AG04450 (cell line): ENCODE measurements at regions not wholly inside any gene's neighbourhood (a gene's known extent, or its start where the extent isn't known, plus 50 kb on each side); places are given as distances from the start of the nearest gene placed in this dataset.

Experiments
- CTCF ChIA-PET: fragments of 300-600, 350-600 bp; formaldehyde crosslinking; extraction: SDS; loops from one replicate; lab custom pipeline; 2022; ENCODE audit warnings: antibody characterized with exemption, inconsistent platforms; lab: Charles Lee
- POLR2A ChIA-PET: fragments of 350-600 bp; formaldehyde crosslinking; extraction: SDS; loops from one replicate; lab custom pipeline; 2021; ENCODE audit warnings: antibody characterized with exemption, inconsistent platforms; lab: Yijun Ruan, JAX
- DNase-seq: peaks from one replicate; pipeline ENCODE4 v3.0.0-alpha.2; 2011; ENCODE audit warnings: low read depth, low spot score
- H3K27ac ChIP-seq: one replicate; pipeline ENCODE4 v1.5.1; 2012; ENCODE audit warnings: low read depth, low read length, control low read depth
- H3K27me3 ChIP-seq: one replicate; pipeline ENCODE4 v1.6.0; 2012; ENCODE audit warnings: low read length; ENCODE audit not compliant: control insufficient read depth, insufficient read depth
- H3K4me3 ChIP-seq: 2 replicates; pipeline ENCODE4 v1.5.1; 2011; ENCODE audit warnings: mild to moderate bottlenecking, low read depth, low read length, control low read depth
- H3K9me3 ChIP-seq: 2 replicates; pipeline ENCODE4 v1.5.1; 2012; ENCODE audit warnings: low read length; ENCODE audit not compliant: control insufficient read depth, insufficient read depth
- TF ChIP-seq, protein P1 (sequence below): IDR thresholded peaks from 2 replicates; pipeline ENCODE4 v1.5.1; 2011; ENCODE audit warnings: low read depth, low read length, control low read depth, inconsistent platforms

DNA sequence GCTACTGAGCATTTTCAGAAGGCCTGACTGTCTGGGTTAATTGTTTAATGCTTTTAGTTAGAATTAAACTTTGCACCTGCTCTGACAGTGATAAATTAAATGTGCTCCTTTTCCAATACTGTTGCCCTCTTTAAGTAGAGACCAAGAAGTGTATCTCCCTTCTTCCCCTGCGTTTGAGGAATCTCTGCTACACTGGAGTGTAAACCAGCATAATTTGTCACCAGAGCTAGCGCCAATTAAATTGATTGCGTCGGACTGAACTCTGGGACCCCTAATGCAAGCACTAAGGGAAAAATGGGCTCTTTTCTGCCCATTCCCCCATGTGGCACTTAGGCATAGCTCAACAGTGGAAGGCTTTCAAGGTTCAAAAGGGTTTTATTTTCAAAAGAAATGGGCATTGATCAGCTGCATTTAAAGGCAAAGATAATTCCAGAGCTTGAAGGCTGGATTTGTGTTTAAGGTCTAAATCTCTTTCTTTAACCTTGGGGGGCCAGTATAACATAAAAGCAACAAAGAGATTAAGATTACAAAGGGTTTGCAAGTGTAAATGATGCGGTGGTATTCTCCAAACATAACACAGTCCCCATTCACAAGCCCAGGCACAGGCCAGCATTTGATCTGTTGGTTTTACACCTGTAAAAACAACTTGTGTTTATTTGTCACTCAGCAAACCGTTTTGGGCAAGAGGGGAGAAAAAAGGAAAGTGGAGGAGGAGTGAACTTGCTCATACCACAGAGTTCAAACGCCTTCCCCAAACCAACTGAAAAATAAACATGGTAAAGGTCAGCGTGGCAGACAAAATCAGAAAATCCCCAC lies 427.6 kb downstream of the BCL11A start:
- CTCF ChIA-PET: no interaction called here
- H3K27ac ChIP-seq: no peak overlapping the region

DNA sequence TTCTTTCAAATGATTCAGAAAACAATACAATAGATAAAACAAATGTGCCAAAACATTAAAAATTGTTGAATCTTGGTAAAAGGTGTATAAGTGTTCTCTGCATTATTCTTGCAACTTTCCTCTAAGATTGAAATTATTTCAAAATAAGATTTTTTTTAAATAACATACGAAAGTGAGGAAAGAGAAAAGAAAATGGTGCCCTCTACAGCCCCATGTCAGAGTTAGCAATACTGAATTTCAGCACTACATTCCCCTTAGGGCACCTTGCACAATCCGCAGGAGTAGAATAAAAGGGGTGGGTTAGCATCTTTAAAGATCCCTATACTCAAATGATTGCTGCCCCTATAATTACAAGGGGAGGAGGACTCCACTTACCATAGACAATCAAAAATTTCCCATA lies 433.7 kb downstream of the BCL11A start:
- TF ChIP-seq, protein P1, sequence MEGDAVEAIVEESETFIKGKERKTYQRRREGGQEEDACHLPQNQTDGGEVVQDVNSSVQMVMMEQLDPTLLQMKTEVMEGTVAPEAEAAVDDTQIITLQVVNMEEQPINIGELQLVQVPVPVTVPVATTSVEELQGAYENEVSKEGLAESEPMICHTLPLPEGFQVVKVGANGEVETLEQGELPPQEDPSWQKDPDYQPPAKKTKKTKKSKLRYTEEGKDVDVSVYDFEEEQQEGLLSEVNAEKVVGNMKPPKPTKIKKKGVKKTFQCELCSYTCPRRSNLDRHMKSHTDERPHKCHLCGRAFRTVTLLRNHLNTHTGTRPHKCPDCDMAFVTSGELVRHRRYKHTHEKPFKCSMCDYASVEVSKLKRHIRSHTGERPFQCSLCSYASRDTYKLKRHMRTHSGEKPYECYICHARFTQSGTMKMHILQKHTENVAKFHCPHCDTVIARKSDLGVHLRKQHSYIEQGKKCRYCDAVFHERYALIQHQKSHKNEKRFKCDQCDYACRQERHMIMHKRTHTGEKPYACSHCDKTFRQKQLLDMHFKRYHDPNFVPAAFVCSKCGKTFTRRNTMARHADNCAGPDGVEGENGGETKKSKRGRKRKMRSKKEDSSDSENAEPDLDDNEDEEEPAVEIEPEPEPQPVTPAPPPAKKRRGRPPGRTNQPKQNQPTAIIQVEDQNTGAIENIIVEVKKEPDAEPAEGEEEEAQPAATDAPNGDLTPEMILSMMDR: no peak
- CTCF ChIA-PET: no interaction called here
- no peak for DNase-seq

More for the DNA sequence above, 427.6 kb downstream of the BCL11A start:
- TF ChIP-seq, protein P1: no peak
- H3K4me3 ChIP-seq: no peak overlapping the region
- no peaks in the 10 kb centered on the region for H3K27me3 ChIP-seq
- H3K9me3 ChIP-seq: no peaks in the 10 kb centered on the region
- POLR2A ChIA-PET: no interaction called here
- DNase-seq: no peak

DNA sequence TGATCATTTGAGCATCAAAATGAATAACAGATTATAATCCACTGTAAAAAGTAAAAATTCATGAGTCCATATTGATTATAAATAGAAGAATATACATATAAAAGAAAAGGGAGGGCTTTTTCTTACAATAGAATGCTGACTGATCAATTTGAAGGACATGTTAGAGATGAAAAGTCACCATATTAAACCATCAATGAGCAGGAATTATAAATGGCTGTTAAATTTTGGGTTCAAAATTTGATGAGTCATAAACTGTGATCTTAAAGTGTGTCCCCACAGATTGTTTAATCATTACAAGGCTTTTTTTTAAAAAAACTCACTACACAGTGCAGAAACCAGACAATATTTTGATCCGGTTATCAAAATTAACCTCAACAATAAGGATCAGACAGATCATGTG lies 434.5 kb downstream of the BCL11A start:
- TF ChIP-seq, protein P1: no peak
- CTCF ChIA-PET: no interaction called here
- no peak for DNase-seq

More for the DNA sequence above, 433.7 kb downstream of the BCL11A start:
- Histone ChIP-seq H3K4me3 (no peak overlapping the region), H3K27ac (no peak overlapping the region), H3K9me3 (no peaks in the 10 kb centered on the region), H3K27me3 (no peaks in the 10 kb centered on the region)
- POLR2A ChIA-PET: no interaction called here

DNA sequence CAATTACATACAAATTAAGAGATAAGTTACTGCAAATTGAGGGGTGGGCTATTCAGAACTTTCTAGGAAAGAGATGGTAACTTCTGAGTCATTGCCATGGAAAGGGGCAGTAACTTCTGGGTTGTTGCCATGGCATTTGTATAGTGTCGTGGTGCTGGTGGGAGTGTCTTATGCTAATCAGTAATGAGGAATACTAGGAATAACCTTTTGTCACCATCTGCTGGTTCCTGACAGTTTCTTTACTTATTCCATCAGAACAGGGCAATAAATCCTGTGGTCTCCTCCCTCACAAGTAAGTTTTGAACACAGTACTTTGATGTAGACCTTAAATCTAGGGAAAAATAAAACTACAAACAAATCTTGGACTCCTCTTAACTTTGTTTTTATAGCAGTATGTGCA lies 435.4 kb downstream of the BCL11A start:
- no peaks in the 10 kb centered on the region for H3K27me3 ChIP-seq
- TF ChIP-seq, protein P1: no peak
- CTCF ChIA-PET: no interaction called here
- no peak overlapping the region for H3K27ac ChIP-seq
- POLR2A ChIA-PET: no interaction called here
- H3K4me3 ChIP-seq: no peak overlapping the region
- no peaks in the 10 kb centered on the region for H3K9me3 ChIP-seq
- no peak for DNase-seq

More for the DNA sequence above, 434.5 kb downstream of the BCL11A start:
- Histone ChIP-seq H3K9me3 (no peaks in the 10 kb centered on the region), H3K4me3 (no peak overlapping the region), H3K27ac (no peak overlapping the region), H3K27me3 (no peaks in the 10 kb centered on the region)
- POLR2A ChIA-PET: no interaction called here

DNA sequence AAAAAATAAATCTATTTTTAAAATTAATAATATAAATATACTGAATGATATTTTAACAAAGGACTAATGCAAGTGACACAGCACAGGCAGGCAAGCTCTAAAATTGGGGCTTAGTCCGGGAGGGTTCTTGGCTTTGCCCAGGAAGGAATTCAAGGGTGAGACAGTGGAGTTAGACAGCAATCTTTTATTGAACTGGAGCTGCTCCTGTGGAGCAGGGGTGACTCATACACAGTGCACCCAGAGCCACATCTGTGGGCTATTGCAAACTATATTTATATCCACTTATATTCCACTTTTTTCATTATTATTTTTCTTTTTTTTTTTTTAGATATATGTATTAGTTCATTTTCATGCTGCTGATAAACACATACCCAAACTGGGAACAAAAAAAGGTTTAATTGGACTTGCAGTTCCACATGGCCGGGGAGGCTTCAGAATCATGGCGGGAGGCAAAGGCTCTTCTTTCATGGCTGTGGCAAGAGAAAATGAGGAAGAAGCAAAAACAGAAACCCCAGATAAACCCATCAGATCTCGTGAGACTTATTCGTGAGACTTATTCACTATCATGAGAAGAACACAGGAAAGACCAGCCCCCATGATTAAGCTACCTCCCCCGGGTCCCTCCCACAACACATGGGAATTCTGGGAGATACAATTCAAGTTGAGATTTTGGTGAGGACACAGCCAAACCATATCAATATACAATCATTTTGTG lies 437.1 kb downstream of the BCL11A start:
- ChIA-PET CTCF (no interaction called here), POLR2A (no interaction called here)
- TF ChIP-seq, protein P1: no peak
- Histone ChIP-seq H3K9me3 (no peaks in the 10 kb centered on the region), H3K4me3 (no peak overlapping the region), H3K27ac (no peak overlapping the region), H3K27me3 (no peaks in the 10 kb centered on the region)
- no peak for DNase-seq
